ENCODE measurements at regions not wholly inside any gene's neighbourhood (a gene's known extent, or its start where the extent isn't known, plus 50 kb on each side); places are given as distances from the start of the nearest gene placed in this dataset.

GRCh38 chr1:4150262-4150661 lies 250.2 kb upstream of the C1orf174 start:
- H2BK20ac ChIP-seq (ENCODE audit: low read depth, low read length), result no peak overlapping the region
- no TSS peak for BruUV-seq (replicated peaks)
- H2BK120ac ChIP-seq (ENCODE audit: low read depth, low read length), result no peak overlapping the region
- ChIA-PET POLR2A (ENCODE audit: unreplicated experiment) (no interaction called here), CTCF (no interaction called here)
- no peak overlapping the region for H2AFZ ChIP-seq (replicated peaks; ENCODE audit: low read length, poor library complexity)
- H3K79me1 ChIP-seq (ENCODE audit: low read depth in 1 of 2, low read length in 2 of 2), result no peaks in the 10 kb centered on the region
- no peak overlapping the region for H4K91ac ChIP-seq (ENCODE audit: insufficient read depth, low read depth, low read length)
- intact Hi-C loops (cut with micrococcal nuclease), result no loop called here
- no CpG with 5 or more reads among the region's 7 CpGs for WGBS, 2 experiments (ENCODE audit: extremely low coverage in 2 of 2, insufficient read length in 1 of 2)
- TF ChIP-seq POLR2A (IDR thresholded peaks at IDR 0.05; ENCODE audit: low read depth, low read length) (no peak), RAD21 (IDR thresholded peaks at IDR 0.05; ENCODE audit: low read length) (no peak), MAFK (IDR thresholded peaks at IDR 0.05; ENCODE audit: low read depth, low read length) (no peak), MAZ (IDR thresholded peaks at IDR 0.05; ENCODE audit: borderline replicate concordance, low read depth, low read length) (no peak), CHD1 (IDR thresholded peaks at IDR 0.05; ENCODE audit: low read depth, low read length) (no peak), NFE2L2 (IDR thresholded peaks at IDR 0.05; ENCODE audit: low read depth, low read length) (no peak), RFX5 (IDR thresholded peaks at IDR 0.05; ENCODE audit: low read depth, low read length) (no peak), MXI1 (IDR thresholded peaks at IDR 0.05; ENCODE audit: borderline replicate concordance, low read depth, low read length) (no peak), USF2 (IDR thresholded peaks at IDR 0.05; ENCODE audit: low read depth, low read length) (no peak), CEBPB (IDR thresholded peaks at IDR 0.05; ENCODE audit: low read depth, low read length) (no peak), BHLHE40 (IDR thresholded peaks at IDR 0.05; ENCODE audit: low read depth, low read length) (no peak), RCOR1 (IDR thresholded peaks at IDR 0.05; ENCODE audit: insufficient replicate concordance, low read length) (no peak), SMC3 (IDR thresholded peaks at IDR 0.05; ENCODE audit: low read depth, low read length) (no peak), FOS (IDR thresholded peaks at IDR 0.05; ENCODE audit: low read depth, low read length) (no peak)
- TF ChIP-seq, protein P1, sequence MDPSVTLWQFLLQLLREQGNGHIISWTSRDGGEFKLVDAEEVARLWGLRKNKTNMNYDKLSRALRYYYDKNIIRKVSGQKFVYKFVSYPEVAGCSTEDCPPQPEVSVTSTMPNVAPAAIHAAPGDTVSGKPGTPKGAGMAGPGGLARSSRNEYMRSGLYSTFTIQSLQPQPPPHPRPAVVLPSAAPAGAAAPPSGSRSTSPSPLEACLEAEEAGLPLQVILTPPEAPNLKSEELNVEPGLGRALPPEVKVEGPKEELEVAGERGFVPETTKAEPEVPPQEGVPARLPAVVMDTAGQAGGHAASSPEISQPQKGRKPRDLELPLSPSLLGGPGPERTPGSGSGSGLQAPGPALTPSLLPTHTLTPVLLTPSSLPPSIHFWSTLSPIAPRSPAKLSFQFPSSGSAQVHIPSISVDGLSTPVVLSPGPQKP (IDR thresholded peaks at IDR 0.05; ENCODE audit: borderline replicate concordance, low read depth, low read length), result no peak
- TF ChIP-seq, protein P2, sequence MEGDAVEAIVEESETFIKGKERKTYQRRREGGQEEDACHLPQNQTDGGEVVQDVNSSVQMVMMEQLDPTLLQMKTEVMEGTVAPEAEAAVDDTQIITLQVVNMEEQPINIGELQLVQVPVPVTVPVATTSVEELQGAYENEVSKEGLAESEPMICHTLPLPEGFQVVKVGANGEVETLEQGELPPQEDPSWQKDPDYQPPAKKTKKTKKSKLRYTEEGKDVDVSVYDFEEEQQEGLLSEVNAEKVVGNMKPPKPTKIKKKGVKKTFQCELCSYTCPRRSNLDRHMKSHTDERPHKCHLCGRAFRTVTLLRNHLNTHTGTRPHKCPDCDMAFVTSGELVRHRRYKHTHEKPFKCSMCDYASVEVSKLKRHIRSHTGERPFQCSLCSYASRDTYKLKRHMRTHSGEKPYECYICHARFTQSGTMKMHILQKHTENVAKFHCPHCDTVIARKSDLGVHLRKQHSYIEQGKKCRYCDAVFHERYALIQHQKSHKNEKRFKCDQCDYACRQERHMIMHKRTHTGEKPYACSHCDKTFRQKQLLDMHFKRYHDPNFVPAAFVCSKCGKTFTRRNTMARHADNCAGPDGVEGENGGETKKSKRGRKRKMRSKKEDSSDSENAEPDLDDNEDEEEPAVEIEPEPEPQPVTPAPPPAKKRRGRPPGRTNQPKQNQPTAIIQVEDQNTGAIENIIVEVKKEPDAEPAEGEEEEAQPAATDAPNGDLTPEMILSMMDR (conservative IDR thresholded peaks at IDR 0.05; ENCODE audit: low read depth, low read length), result no peak
- no peak overlapping the region for H2AK5ac ChIP-seq (ENCODE audit: low read depth, low read length)
- no peak overlapping the region for H3K4ac ChIP-seq (ENCODE audit: low read depth, low read length)
- H4K20me1 ChIP-seq (ENCODE audit: insufficient read depth, low read length), result no peaks in the 10 kb centered on the region
- H3K23ac ChIP-seq (ENCODE audit: low read depth, low read length), result no peak overlapping the region
- no peaks in the 10 kb centered on the region for H3K4me1 ChIP-seq (ENCODE audit: control insufficient read depth, insufficient read depth, low read length)
- H2BK15ac ChIP-seq (ENCODE audit: low read depth, low read length), result no peak overlapping the region
- H3K18ac ChIP-seq (ENCODE audit: low read depth, low read length), result no peak overlapping the region
- H3K27me3 ChIP-seq (ENCODE audit: control insufficient read depth, insufficient read depth, low read length), result no peaks in the 10 kb centered on the region
- no peak overlapping the region for H3K14ac ChIP-seq (replicated peaks; ENCODE audit: low read depth, low read length)
- DNase-seq (no peak), ATAC-seq (ENCODE audit: low read depth) (no peak)
- H4K5ac ChIP-seq (ENCODE audit: low read depth, low read length), result no peak overlapping the region
- no peak overlapping the region for H4K8ac ChIP-seq (ENCODE audit: low read depth in 2 of 2, low read length in 2 of 2)
- H3K56ac ChIP-seq (ENCODE audit: extremely low read depth, insufficient read depth, low read length), result no peak overlapping the region
- no peaks in the 10 kb centered on the region for H3K36me3 ChIP-seq (ENCODE audit: control insufficient read depth, insufficient read depth, low read length)
- in situ Hi-C loops (cut with MboI; ENCODE audit: low sequenced_read_pairs), result no loop called here
- no peak overlapping the region for H2BK5ac ChIP-seq (ENCODE audit: low read depth, low read length, poor library complexity, severe bottlenecking)
- H3K9ac ChIP-seq (ENCODE audit: low read depth, low read length), result no peak overlapping the region
- H3K4me3 ChIP-seq (ENCODE audit: insufficient read depth, low read depth, low read length), result no peak overlapping the region
- peaks cover 43% of the 10 kb centered on the region for H3K9me3 ChIP-seq (ENCODE audit: control insufficient read depth, insufficient read depth, low read length)
- H3K27ac ChIP-seq (ENCODE audit: insufficient read depth, low read length), result no peak overlapping the region
- no peaks in the 10 kb centered on the region for H3K9me1 ChIP-seq (ENCODE audit: insufficient read depth, low read length)
- no peak overlapping the region for H2AK9ac ChIP-seq (replicated peaks; ENCODE audit: low read depth, low read length, poor library complexity)
- no peak overlapping the region for H3K4me2 ChIP-seq (ENCODE audit: low read depth, low read length)
- dilution Hi-C loops (cut with HindIII; ENCODE audit: low sequenced_read_pairs, unreplicated experiment), result no loop called here
